HG03097 (cell line): ENCODE measurements at regions not wholly inside any gene's neighbourhood (a gene's known extent, or its start where the extent isn't known, plus 50 kb on each side); places are given as distances from the start of the nearest gene placed in this dataset.
"Not testable (repeated sequence)": the region's sequence is repeated elsewhere in the genome, so short reads cannot be mapped to it uniquely, and the experiment has no call there.

Experiments used
- ATAC-seq: cut with Tn5 transposase; IDR thresholded peaks from one replicate; pipeline ENCODE4 v1.9.1; 2021; ENCODE audit not compliant: unreplicated experiment, low FRiP score

DNA sequence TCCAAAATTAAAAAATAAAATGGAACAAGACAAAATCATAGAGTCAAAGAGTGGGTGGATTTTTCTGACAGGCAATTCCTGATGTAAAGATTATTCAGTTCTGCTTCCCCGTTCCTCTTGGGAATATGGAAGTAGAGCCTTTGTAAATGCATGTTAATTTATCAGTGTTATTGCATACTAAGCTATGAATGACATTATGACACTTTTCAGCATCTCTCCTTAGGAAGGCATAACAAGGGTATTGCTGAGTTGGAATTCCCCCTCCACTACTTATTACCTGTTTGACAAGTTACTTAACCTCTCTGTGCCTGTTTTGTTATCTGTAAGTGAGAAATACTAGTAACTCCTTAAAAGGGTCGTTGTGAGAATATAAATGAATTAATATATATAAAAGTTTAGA is 640.4 kb downstream of the LMO4 start:
- no peak for ATAC-seq

- no peak for ATAC-seq
Measured at GRCh38 chr1:87972811-87973210, 644.1 kb downstream of the LMO4 start.

DNA sequence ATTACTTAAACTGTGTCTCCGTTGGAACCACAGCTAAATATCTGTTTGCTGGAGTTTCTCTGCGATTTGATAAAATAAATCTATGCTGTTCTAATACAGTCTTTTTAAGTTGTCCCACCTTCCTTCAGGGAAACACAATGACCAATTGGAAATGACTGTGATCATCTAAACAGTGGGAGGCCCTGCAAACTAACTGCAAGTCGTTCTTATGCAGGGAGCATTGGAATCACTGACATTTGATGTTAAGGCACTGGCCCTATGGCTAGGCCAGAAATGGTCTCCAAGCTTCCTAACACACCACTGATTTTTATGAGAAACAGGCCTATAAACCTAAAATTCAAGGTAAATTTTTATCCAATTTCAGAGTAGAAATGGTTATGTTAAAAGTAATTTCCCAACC is 645.2 kb downstream of the LMO4 start:
- ATAC-seq, result no peak

DNA sequence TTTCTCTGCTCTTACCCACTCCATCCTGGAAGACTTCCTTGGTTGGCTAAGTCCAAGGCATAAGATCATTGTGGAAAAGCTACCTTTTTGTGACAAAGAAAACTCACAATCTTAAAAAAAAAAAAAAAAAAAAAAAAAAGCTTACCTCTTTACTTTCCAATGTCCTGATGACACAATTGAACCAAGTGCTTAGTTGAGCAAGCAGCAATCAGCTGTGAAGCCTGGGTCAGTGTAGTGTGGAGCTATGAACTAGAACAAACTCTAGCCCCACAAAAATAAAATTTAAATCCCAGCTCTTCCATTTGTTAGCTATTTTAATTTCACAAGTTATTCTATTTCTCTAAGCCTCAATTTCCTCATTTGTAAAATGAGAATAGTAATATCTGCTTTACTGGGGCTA is 647.6 kb downstream of the LMO4 start:
- ATAC-seq, result no peak

DNA sequence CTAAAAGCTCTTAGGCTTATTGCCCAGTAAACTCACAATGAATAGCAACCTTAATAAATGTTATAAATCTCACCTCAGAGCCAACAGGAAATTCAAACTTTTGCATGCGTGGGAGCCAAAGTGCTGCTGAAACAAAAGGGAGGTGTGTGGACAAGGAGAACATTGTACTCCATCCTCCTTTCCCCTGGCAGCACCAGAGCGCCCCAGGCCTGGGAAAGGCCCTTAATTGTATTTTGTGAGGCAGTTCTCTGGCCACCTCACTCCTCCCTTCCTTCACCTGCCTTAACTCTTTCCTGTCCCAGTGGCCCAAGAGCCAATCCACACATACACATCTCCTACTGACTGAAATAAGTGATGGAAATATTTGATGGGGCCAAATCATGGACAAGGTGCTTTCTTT is 648.5 kb downstream of the LMO4 start:
- no peak for ATAC-seq

GRCh38 chr1:87979079-87979478 is 650.4 kb downstream of the LMO4 start:
- no peak for ATAC-seq

GRCh38 chr1:87980494-87980893 is 651.8 kb downstream of the LMO4 start:
- ATAC-seq, result no peak

GRCh38 chr1:87981386-87981785 is 652.7 kb downstream of the LMO4 start:
- ATAC-seq, result no peak

- ATAC-seq, result no peak
Measured at GRCh38 chr1:87981810-87982209, 653.1 kb downstream of the LMO4 start.

- ATAC-seq, result no peak
Measured at GRCh38 chr1:87983841-87984240, 655.2 kb downstream of the LMO4 start.

DNA sequence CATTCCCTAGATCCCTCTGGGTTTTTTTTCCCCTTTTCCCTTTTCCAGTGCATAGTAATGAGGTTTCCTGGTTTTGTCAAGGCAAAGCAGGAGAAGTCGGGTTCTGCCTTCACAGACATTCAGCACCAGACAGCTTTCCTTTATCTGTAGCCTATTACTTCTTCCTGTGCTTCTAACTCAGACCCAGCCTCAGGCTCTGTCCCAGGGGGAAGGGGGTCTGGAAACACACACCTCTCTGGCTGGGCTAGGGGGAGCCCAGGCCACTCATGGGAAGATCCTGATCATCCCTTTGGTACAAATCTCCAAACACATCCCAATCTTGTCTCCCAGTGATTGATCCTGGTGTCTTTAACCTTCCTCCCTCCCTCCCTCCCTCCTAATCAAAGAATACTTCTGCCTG is 656.4 kb downstream of the LMO4 start:
- no peak for ATAC-seq

GRCh38 chr1:87986130-87986866 is 657.6 kb downstream of the LMO4 start:
- no peak for ATAC-seq

- no peak for ATAC-seq
Measured at GRCh38 chr1:87989346-87989745, 660.7 kb downstream of the LMO4 start.

GRCh38 chr1:87992536-87992935 is 663.9 kb downstream of the LMO4 start:
- ATAC-seq, result not testable (repeated sequence)

DNA sequence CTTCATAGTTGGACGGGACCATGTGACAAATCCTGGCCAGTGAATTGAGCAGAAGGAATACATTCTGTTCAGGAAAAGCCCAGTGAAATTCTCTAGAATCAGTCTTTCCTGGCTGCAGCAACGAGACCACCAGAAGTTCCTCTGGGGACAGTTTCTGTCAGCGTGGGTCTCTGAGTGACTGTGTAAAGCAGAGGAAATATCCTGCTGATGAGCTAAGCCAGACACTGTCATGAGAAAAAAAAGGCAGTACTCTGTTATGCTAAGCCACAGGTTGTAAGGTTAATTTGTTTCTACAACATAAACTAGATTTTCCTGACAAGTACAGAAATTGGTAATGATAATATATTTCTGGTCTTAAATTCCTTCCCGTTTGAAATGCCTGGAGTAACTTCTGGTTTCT is 664.4 kb downstream of the LMO4 start:
- no peak for ATAC-seq

DNA sequence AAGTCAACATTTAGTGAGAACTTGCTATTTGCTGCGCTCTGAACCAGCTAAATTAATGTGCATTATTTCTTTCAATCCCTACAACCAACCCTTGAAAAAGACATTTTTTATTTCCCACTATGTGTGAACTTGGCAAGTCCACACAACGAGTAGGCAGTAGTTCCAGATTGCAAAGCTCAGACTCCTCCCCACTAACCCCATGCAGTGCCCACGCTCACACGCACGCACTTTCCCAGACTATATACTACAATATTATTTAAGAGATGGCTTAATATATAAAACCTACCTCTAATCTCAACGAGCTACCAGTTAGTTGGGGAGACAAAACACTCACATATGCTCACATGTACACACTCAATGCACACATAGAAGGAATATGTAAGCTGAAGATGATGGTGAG is 671.2 kb downstream of the LMO4 start:
- ATAC-seq, result no peak

DNA sequence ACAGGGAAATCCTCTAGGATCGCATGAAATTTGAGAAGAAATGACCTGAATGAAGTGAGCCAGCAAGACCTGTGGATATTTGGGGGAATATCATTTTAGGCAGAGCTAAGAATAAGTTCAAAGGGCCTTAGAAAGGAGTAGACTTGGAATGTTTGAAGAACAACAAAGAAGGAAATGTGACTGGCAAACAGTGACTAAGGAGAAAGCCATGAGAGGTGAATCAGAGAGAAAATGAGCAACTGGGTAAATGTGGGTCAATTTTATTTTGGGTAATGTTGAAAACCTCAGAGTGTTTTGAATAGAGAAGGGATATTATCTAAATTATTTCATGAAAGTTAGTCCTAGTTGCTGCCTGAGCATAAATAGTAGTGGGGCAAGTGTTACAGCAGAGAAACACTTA is 672.8 kb downstream of the LMO4 start:
- no peak for ATAC-seq

- no peak for ATAC-seq
Measured at GRCh38 chr1:88003255-88003654, 674.6 kb downstream of the LMO4 start.

GRCh38 chr1:88009916-88010315 is 674.2 kb upstream of the PKN2 start:
- no peak for ATAC-seq

DNA sequence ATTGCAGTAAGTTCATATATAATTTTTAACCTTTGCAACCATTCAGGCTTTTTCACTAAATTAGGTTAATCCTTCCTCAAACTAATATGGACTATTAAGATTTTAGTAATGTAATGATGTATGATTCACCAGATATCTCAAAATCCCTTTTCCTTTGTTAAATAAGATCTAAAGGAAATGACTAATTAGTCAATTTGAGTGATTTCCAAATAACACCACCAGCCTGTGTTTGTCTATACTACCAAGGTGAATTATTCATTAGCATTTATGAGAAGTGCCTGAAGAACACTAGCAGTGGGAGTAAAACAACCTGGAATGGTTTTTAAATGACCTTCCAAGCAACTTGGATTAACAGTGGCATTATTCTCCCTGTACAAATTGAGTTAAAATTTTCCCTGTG is 670.6 kb upstream of the PKN2 start:
- no peak for ATAC-seq

GRCh38 chr1:88014131-88014530 is 669.9 kb upstream of the PKN2 start:
- no peak for ATAC-seq

- no peak for ATAC-seq
Measured at GRCh38 chr1:88016947-88017346, 667.1 kb upstream of the PKN2 start.

- no peak for ATAC-seq
Measured at GRCh38 chr1:88021529-88021928, 662.5 kb upstream of the PKN2 start.
